Stimulated activated CD4-positive, alpha-beta T cell treated with anti-CD3 and anti-CD28 coated beads, TNF-alpha, amount 100 ng/mL, for 4 hours (primary cell): ENCODE measurements at regions not wholly inside any gene's neighbourhood (a gene's known extent, or its start where the extent isn't known, plus 50 kb on each side); places are given as distances from the start of the nearest gene placed in this dataset.
A peak's percentile ranks its signal among the peaks of the same experiment; 100 is the strongest.

Experiments
- DNase-seq, 3 experiments: peaks; one replicate each; pipeline ENCODE4 v3.0.0-alpha.2; 2020; ENCODE audit warnings: low read depth in 3 of 3

- no peak for DNase-seq
Measured at GRCh38 chr12:132439333-132439904, 50.5 kb upstream of the FBRSL1 start.

DNA sequence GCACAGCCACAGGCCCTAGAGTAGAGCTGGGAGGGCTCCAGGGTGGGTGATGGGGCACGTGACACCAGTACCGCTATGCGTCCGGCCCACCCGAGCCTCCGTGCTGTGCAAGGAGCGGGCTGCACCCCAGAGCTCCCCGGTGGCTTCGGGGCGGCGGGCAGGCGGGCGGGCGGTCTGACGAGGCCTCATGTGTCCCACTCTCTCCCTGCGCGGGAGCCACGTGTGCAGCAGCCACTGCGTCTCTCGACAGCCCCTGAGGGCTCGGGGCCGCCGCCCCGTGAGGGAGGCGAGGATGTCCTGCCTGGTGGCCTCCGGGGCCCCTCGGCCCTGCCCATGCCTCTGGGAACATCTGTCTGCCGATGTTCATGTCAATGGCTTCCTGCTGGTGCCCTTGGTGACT, 51.2 kb upstream of the FBRSL1 start:
- DNase-seq = no peak

DNA sequence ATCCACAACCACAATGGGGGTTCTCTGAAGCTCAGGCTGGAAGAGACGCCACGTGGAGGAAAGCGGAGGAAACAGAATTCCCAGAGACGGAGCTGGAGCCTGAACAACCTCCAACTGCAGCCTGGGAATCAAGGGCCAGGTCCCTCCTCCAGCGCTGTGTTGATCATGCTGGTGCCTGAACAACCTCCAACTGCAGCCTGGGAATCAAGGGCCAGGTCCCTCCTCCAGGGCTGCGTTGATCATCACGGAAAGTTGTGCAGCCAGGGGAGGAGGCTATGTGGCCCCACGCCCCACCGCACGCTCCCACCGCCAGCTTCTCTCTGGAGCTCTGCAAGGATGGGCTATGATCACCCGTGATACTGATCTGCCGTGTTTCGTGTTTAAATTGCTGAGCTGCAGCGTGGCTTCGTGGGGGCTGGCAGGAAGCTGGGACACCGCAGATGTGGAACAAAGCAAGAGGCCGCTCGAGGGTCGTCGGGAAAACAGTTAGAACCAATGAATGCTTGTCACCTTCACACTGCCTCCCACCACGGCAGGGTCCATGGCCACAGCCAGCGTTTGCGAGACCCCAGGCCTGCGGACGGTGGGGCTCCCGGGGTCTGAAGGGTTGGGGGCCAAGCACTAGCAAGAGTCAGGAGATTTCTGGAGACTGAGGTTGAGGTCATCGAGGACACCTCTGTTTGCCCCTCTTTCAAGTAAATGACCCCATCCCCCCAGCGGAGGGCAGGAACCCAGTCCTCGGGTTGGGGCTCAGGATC, 51.8 kb upstream of the FBRSL1 start:
- no peak for DNase-seq

DNA sequence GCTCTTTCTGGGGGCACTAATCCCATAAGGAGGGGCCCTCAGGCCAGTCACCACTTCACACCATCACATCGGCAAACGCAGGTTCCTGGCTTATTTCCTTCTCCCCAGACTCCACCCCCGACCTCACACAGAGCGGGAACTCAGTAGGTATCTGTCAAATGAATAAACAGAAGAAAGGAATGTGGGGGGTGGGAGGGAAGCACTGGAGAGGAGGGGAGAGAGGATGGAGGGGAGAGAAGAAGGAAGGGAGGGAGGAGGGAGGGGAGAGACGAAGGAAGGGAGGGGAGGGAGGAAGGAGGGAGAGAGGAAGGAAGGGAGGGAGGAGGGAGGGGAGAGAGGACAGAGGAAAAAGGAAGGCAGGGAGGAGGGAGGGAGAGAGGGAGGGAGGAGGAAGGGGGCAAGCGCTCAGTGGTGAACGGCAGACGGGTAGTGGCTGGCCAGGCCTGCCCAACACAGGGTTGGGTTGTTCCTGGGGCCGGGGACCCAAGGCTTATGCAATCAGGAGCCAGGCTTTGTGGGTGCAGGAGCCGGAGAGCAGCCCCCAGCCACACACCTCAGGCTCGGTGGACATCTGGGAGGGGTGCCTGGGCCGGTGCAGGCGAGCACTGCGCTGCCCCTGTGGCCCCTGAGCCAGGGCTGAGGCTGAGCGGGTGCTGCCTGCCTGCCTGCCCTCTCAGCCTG, 52.6 kb upstream of the FBRSL1 start:
- DNase-seq = no peak

DNA sequence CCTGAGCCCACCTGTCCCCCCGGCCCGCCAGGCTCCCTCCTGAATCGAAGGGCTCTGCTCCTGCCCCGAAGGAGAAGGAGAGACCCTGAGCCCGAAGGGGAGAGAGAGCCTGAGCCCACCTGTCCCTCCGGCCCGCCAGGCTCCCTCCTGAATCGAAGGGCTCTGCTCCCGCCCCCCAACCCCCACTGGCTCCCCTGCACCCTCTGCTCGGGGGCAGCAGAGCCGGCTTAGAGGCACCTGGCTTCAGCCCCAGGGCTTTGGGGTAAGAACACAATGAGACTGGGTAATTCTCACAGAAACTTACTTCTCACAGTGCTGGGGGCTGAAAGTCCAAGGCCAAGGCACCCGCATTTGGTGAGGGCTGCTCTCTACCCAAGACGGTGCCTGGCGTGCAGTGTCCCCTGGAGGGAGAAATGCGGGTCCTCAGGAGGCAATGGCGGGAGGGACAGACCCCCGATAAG, 53.1 kb upstream of the FBRSL1 start:
- no peak for DNase-seq

DNA sequence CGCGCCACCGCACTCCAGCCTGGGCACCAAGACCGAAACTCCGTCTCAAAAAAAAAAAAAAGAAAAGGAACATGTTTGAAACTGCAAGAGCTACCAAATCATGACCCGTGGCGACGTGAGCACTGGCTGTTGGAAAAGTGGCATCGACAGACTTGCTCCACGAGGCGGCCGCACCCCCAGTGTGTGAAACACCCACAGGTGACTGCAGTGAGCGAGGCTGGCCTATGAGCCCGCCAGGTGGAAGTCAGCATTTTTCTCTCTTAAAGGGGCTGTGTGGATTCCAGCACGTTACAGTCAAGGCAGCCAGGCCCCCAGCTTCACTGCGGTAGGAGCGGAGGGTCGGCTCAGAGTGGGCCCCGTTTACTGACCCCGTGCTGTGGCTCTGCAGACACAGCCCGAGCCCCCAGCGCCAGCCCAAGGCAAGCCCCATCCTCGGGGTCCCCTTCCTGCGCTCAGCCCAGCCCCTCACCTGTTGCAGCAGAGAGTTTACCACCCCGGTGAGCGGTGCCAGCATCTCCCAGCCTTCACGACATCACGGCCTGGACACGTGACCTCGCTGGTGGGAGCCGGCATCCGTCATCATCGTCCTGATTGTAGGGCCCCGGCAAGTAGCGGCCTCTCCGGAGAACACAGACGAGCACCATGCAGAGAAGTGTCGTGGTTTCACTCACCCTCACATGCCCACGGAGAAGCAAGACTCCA, 54.3 kb upstream of the FBRSL1 start:
- DNase-seq = no peak

- DNase-seq = no peak
Measured at GRCh38 chr12:132433641-132434395, 56.1 kb upstream of the FBRSL1 start.

DNA sequence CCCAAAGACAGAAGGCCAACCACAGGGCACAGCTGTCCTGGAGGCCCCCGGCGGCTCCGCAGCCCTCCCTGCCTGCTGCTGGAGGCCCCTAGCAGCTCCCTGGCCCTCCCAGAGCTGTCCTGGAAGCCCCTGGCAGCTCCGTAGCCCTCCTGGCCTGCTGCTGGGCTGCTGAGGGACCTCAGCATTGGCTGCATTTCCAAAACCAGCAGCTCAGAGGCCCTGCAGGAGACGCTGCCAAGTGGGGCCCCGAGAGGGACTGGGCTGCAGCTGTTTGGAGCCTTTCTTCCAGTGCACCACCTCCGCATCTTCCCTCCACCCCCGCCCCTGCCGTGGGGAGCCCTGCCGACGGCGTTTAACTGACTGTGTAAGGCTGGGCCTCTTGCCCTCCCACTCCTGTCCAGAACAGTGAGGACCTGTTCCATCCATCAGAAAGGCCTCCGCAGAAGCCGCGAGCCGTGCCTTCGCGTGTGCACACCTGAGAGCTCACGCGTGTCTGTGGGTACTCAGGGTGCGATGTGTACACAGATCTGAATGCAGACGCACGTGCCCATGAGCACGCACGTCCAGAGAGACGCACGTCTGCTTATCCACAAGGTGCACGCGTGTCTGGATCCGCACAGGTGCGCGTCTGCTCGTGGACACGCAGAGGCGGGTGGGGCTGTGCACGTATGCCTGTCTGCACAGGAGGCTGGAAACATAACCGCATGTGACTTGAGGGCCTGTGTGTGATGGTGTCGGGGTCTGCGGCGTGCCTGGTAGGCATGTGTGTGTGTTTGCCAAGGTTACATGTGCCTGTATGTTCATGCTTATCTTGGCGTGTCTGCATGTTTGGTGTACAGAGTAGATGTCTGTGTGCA, 57.0 kb upstream of the FBRSL1 start:
- no peak for DNase-seq

DNA sequence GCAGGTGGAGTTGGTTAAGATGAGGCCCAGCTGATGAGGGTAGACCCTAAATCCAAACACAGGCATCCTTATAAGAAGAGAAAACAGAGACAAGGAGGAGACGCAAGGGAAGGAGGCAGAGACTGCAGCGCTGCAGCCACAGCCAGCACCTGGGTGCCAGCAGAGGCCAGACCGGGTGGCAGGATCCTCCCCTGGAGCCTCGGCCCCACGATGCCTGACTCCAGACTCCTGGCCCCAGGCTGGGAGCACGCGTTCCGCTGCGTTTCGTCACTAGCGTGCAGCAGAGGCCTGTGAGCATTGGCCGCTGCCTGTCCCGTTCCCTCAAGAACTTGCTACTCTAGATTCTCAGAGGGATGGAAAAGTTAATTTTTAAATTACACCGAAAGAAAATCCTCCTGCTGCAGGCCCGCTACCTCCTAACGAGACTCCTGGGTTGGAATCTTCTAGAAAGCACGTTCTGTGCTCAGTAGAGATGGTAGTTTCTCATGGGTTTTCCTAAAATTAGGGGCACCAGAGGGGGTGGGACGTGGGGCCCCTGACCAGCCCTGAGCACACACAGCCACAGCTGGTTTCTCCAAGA, 57.7 kb upstream of the FBRSL1 start:
- DNase-seq = no peak

DNA sequence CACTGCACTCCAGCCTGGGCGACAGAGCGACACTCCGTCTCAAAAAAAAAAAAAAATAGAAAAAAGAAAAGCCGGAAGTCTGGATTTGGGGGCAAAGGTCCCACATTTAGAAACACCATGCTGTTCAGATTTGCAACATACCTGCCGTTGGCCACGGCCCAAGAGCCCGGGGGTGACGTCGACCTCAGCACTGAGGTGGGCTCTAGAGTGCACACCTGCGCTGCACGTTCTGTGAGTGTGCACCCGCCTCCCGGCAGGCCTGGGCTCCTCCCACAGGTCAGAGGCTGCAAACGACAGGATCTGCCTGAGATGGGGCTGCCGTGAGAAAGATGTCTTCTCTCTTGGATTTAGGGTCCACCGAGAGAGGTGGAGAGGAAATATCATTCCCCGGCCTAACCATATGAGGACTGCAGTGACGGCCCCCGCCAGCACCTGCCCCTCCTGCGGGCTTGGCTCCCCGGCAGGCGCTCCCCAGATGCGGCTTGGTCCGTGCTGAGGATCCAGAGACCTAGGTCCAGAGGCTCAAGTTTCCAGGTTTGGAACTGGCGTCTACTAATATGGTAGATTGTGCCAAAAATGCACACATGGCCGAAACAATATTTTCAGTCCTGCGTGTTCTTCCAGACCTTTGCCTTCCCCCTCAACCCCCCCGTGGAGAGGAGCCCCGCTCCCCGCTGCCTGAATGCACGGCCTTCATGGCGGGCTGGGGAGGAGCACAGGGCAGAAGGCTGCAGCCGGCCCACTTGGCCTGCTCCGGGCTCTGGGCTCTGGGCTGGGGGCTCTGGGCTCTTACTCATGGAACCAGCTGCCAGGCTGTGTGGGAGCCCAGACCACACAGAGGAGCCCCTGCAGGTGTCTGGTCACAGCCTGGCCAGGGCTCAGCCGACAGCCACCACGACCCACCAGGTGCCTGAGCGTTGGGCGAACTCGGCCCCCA, 58.8 kb upstream of the FBRSL1 start:
- no peak for DNase-seq

- DNase-seq = peak in 1 of 3 experiments; percentile 27
Measured at GRCh38 chr12:132429946-132430643, 59.9 kb upstream of the FBRSL1 start.

DNA sequence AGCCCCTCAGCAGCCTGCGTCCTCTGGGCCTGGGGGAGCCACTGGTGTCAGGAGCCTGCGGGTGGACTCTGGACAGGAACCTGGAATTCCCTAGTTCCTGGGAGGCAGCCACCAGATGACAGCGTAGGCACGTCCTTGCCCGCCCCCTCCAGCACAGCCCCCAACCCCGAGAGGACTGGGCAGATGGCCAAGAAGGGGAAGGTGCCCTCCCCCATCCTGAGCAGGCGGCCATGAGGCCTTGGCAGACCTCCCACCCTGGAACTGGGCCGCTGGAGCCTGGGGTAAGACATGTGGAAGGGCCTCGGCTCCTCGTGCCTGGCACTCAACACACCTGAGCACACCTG, 60.4 kb upstream of the FBRSL1 start:
- DNase-seq = no peak

DNA sequence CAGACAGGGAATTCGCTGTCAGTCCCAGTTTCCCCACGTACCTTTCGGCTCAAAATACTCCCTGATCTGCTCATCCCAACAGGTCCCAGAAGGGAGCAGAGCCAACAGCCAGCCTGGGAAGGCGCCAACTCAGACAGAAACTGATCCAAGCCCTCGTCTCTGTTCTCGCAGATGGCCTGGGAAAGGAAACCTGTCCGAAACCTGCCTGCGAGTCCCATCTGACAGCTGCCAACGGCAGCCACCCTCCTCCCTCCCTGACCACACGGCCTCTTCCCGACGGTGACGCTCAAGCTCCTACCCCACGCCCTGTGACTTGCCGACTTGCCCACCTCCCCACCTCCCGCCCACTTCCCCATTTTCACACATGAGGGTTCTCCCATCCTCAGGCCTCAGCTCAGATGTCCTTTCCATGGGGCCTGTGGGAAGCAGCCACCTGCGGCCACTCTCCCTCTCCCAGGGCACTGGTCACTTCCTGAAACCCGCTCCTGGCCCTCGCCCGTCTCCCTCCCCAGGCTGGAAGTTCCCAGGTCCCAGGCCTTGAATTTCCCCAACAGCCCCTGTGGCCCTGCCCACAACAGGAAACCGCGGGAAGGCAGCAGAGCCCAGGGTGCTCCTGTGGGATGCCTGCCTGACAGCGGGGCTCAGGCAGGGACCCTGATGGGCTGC, 60.9 kb upstream of the FBRSL1 start:
- DNase-seq = no peak

- no peak for DNase-seq
Measured at GRCh38 chr12:132427999-132428935, 61.7 kb upstream of the FBRSL1 start.

GRCh38 chr12:132427174-132427768, 62.7 kb upstream of the FBRSL1 start:
- no peak for DNase-seq

DNA sequence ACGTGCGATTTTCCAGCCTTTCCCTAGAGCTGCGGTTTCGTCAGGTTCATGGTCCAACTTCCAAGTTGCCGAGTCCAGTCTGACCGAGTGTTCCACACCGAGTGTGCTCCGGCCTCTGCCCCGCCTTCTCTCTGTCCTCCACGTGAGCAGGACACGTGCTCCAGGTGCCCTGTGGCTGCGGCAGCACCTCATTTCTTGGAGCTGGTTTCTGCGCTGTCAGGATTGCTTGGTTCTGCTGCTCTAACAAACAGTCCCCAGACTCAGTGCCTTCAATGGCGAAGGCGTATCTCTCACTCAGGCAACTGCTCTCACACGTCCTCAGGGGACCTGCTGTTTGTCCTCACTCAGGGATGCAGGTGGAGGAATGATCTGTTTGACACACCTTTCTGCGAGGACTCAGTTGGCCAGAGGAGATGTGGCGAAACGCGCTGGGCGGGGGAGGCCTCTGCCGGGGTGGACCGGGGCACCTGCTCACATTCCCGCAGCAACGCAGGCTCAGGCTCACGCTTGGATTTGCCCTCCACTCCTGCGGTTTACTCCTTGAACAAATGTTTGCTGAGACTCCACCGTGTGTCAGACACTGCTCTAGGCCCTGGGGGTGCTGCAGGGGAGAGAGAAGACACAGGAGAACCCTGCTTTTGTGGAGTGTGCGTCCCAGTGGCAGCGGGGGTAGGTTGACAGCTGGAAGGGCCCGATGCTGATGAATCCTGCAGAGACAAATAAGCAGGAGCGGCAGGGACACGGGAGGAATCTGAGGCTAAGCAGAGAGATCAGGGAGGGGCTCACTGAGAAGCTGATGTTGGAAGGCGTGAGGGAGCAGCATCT, 63.4 kb upstream of the FBRSL1 start:
- DNase-seq = no peak
